RWPE1 (cell line): ENCODE measurements at regions not wholly inside any gene's neighbourhood (a gene's known extent, or its start where the extent isn't known, plus 50 kb on each side); places are given as distances from the start of the nearest gene placed in this dataset.

Experiments
- CTCF ChIA-PET: fragments of 350-600 bp; sonication (Branson Sonifier 250); formaldehyde crosslinking; extraction: SDS; loops from one replicate; lab custom pipeline; 2021; lab: Yijun Ruan, JAX
- POLR2A ChIA-PET: fragments of 400-600 bp; formaldehyde crosslinking; extraction: SDS; loops from one replicate; lab custom pipeline; 2020; ENCODE audit warnings: antibody characterized with exemption; ENCODE audit not compliant: low non-redundant PET; lab: Yijun Ruan, JAX
- DNase-seq: peaks from one replicate; pipeline ENCODE4 v3.0.0; 2012; ENCODE audit warnings: low spot score
- H3K27ac ChIP-seq: fragments of 450-650 bp; 2 replicates; pipeline ENCODE4 v1.5.1; 2017
- TF ChIP-seq, protein P1 (sequence below): fragments of 450-650 bp; conservative IDR thresholded peaks from 2 replicates; pipeline ENCODE4 v1.5.1; 2017; ENCODE audit warnings: low read depth, mild to moderate bottlenecking

GRCh38 chr13:85436029-85436428 lies 363.2 kb downstream of the SLITRK6 start:
- POLR2A ChIA-PET: no interaction called here
- no peak for DNase-seq
- CTCF ChIA-PET: no interaction called here
- H3K27ac ChIP-seq: no peak overlapping the region
- TF ChIP-seq, protein P1, sequence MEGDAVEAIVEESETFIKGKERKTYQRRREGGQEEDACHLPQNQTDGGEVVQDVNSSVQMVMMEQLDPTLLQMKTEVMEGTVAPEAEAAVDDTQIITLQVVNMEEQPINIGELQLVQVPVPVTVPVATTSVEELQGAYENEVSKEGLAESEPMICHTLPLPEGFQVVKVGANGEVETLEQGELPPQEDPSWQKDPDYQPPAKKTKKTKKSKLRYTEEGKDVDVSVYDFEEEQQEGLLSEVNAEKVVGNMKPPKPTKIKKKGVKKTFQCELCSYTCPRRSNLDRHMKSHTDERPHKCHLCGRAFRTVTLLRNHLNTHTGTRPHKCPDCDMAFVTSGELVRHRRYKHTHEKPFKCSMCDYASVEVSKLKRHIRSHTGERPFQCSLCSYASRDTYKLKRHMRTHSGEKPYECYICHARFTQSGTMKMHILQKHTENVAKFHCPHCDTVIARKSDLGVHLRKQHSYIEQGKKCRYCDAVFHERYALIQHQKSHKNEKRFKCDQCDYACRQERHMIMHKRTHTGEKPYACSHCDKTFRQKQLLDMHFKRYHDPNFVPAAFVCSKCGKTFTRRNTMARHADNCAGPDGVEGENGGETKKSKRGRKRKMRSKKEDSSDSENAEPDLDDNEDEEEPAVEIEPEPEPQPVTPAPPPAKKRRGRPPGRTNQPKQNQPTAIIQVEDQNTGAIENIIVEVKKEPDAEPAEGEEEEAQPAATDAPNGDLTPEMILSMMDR: no peak

DNA sequence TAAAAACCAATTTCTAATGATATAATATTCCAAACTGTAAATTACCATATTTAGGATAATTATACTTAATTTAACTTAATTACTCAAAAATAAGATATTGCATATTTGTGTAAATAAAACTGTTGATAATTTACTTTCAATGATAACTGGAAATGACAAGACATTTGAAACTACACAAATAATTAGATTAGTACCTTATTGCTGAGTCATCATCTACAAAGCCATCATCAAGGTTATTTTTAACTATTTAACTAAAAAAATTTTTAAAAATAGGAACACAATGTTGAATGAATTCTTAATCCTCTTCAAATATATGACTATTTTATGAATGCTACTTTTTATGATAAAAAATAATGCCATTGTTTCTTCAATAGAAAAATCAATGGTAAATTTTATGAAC lies 364.3 kb downstream of the SLITRK6 start:
- TF ChIP-seq, protein P1: no peak
- DNase-seq: no peak
- ChIA-PET POLR2A (no interaction called here), CTCF (no interaction called here)
- no peak overlapping the region for H3K27ac ChIP-seq

DNA sequence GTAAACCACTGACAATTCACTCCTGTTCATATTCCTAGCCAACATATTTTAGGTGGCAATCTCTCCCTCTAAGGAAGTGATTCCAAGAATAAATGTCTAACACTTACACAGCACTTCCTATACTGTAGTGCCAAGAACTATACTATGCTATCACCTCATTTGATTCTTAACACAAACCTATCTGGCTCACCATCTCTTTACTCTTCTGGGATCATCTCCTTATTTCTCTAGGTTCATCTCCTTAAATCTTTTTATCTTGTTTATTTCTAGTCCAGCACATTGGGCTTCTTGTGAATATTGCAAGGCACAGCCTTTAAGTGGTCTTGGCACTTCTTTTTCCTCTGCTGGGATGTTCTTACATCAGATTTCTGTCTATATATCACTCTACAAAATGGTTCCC lies 366.3 kb downstream of the SLITRK6 start:
- CTCF ChIA-PET: no interaction called here
- TF ChIP-seq, protein P1: no peak
- H3K27ac ChIP-seq: no peak overlapping the region
- POLR2A ChIA-PET: no interaction called here
- no peak for DNase-seq

- DNase-seq: no peak
- H3K27ac ChIP-seq: no peak overlapping the region
- ChIA-PET CTCF (no interaction called here), POLR2A (no interaction called here)
- TF ChIP-seq, protein P1: no peak
These were observed 367.5 kb downstream of the SLITRK6 start for GRCh38 chr13:85431720-85432119.

- CTCF ChIA-PET: no interaction called here
These were observed 368.9 kb downstream of the SLITRK6 start for GRCh38 chr13:85430216-85430794.

DNA sequence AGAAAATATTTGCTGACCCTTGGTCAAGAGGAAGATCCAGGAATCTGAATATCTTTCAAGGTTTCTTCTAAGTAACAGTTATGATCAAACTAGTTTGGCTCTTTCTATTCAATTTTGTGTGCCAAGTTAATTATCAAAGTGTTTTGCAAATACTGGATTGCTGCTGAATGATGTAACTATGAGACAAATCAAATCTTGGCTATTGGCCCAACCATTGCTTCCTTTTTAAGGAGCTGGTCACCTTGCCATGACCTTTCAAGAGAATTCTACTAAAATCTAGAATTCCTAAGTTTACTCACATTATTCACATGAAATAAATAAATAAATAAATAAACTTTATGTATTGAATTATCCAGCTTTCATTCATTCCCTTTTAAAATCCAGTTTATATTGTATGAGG lies 371.8 kb downstream of the SLITRK6 start:
- POLR2A ChIA-PET: no interaction called here
- H3K27ac ChIP-seq: no peak overlapping the region
- CTCF ChIA-PET: interaction anchor here (0.7 kb wide), 1 partner anchor 571 kb away, joined by 3 read pairs; no protein-coding TSS in a partner anchor
- DNase-seq: no peak
- TF ChIP-seq, protein P1: no peak

More at GRCh38 chr13:85430216-85430794, 368.9 kb downstream of the SLITRK6 start:
- H3K27ac ChIP-seq: no peak overlapping the region
- POLR2A ChIA-PET: no interaction called here
- TF ChIP-seq, protein P1: no peak
- DNase-seq: no peak

DNA sequence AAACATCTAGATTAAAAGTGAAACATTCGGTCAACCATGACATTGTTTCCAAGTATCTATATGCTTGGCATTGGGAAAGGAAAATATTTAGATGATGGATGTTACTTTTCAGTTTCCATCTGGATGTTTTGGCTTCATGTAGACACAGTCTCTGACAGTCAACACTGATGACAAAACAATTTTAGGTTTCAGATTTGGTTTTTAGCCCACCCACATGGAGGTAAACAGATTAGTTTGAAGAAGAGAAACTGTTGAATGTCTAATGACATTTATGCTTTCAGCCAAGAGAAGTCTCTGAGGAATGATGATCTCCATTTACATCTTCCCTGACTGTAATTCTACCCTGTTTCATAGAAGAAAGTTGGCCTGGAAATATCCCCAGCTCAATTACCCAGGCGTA lies 379.1 kb downstream of the SLITRK6 start:
- CTCF ChIA-PET: no interaction called here
- TF ChIP-seq, protein P1: no peak
- DNase-seq: no peak
- no peak overlapping the region for H3K27ac ChIP-seq
- POLR2A ChIA-PET: no interaction called here
